Breast epithelium (tissue), 4 donors: ENCODE measurements at regions not wholly inside any gene's neighbourhood (a gene's known extent, or its start where the extent isn't known, plus 50 kb on each side); places are given as distances from the start of the nearest gene placed in this dataset.

Source experiments
- DNase-seq, 2 donors: peaks; one replicate each; pipeline ENCODE4 v3.0.0-alpha.2; 2019; ENCODE audit warnings: low spot score in 2 of 2
- H3K27ac ChIP-seq, 2 donors: fragments of 200-600 bp; sonication (generic) in 1 of 2; one replicate each; pipeline ENCODE4 v1.5.1; 2016 to 2019; ENCODE audit warnings: mild to moderate bottlenecking in 1 of 2
- H3K27me3 ChIP-seq, 2 donors: fragments of 200-600 bp; sonication (generic) in 1 of 2; one replicate each; pipeline versions ENCODE4 v1.5.1 to v1.6.0; 2017 to 2019; ENCODE audit warnings: control low read depth in 1 of 2, mild to moderate bottlenecking in 1 of 2
- H3K36me3 ChIP-seq: fragments of 200-600 bp; one replicate; pipeline ENCODE4 v1.5.1; 2019
- H3K4me1 ChIP-seq, 2 donors: fragments of 200-600 bp; sonication (generic); one replicate each; pipeline ENCODE4 v1.5.1; 2016 to 2019; ENCODE audit warnings: control low read depth in 1 of 2
- H3K4me3 ChIP-seq, 3 donors: fragments of 200-600 bp; sonication (generic); 1 replicate in 2 of 3; 2 replicates in 1 of 3; pipeline ENCODE4 v1.5.1; 2016 to 2019; ENCODE audit warnings: mild to moderate bottlenecking in 3 of 3, moderate library complexity in 2 of 3
- H3K9me3 ChIP-seq, 2 donors: fragments of 200-600 bp; sonication (generic) in 1 of 2; one replicate each; pipeline ENCODE4 v1.5.1; 2016 to 2019; ENCODE audit warnings: control low read depth in 1 of 2
- POLR2A ChIP-seq: fragments of 450-650 bp; IDR thresholded peaks from one replicate; pipeline ENCODE4 v1.6.1; 2016; ENCODE audit warnings: antibody characterized with exemption, mild to moderate bottlenecking, moderate library complexity
- POLR2AphosphoS5 ChIP-seq, 3 donors: sonication (generic); formaldehyde crosslinking; IDR thresholded peaks; one replicate each; pipeline ENCODE4 v1.6.1; 2017; ENCODE audit warnings: antibody characterized with exemption in 3 of 3
- intact Hi-C: fragments of 100-400 bp; cut with DNase I; formaldehyde crosslinking; loops from one replicate; pipeline ENCODE4 v1.15.1; 2023; ENCODE audit warnings: low total_unique reads
- TF ChIP-seq, protein P1 (sequence below), 3 donors: fragments of 450-650 bp; IDR thresholded peaks; one replicate each; pipeline ENCODE4 v1.5.1; 2016 to 2017; ENCODE audit warnings: antibody characterized with exemption in 3 of 3, mild to moderate bottlenecking in 3 of 3, moderate library complexity in 3 of 3

- Histone ChIP-seq H3K27ac (no peak overlapping the region), H3K27me3 (no peaks in the 10 kb centered on the region), H3K9me3 (peaks cover 0 to 4% of the 10 kb centered on the region in 2 donors), H3K36me3 (no peaks in the 10 kb centered on the region), H3K4me3 (no peak overlapping the region), H3K4me1 (no peaks in the 10 kb centered on the region)
- no peak for DNase-seq
- no peak for TF ChIP-seq POLR2A
- intact Hi-C loops = no loop called here
Measured at GRCh38 chr14:43184540-43184939, 1322.5 kb downstream of the FSCB start.

- Histone ChIP-seq H3K27ac (no peak overlapping the region), H3K9me3 (peaks cover 0 to 4% of the 10 kb centered on the region in 2 donors), H3K36me3 (no peaks in the 10 kb centered on the region), H3K27me3 (no peaks in the 10 kb centered on the region), H3K4me3 (no peak overlapping the region), H3K4me1 (no peaks in the 10 kb centered on the region)
- TF ChIP-seq, protein P1, sequence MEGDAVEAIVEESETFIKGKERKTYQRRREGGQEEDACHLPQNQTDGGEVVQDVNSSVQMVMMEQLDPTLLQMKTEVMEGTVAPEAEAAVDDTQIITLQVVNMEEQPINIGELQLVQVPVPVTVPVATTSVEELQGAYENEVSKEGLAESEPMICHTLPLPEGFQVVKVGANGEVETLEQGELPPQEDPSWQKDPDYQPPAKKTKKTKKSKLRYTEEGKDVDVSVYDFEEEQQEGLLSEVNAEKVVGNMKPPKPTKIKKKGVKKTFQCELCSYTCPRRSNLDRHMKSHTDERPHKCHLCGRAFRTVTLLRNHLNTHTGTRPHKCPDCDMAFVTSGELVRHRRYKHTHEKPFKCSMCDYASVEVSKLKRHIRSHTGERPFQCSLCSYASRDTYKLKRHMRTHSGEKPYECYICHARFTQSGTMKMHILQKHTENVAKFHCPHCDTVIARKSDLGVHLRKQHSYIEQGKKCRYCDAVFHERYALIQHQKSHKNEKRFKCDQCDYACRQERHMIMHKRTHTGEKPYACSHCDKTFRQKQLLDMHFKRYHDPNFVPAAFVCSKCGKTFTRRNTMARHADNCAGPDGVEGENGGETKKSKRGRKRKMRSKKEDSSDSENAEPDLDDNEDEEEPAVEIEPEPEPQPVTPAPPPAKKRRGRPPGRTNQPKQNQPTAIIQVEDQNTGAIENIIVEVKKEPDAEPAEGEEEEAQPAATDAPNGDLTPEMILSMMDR (IDR thresholded peaks at IDR 0.05) = no peak
- no peak for TF ChIP-seq POLR2AphosphoS5 (IDR thresholded peaks at IDR 0.05)
- no peak for TF ChIP-seq POLR2A
- intact Hi-C loops = no loop called here
- DNase-seq = no peak
Measured at GRCh38 chr14:43183916-43184315, 1323.2 kb downstream of the FSCB start.

DNA sequence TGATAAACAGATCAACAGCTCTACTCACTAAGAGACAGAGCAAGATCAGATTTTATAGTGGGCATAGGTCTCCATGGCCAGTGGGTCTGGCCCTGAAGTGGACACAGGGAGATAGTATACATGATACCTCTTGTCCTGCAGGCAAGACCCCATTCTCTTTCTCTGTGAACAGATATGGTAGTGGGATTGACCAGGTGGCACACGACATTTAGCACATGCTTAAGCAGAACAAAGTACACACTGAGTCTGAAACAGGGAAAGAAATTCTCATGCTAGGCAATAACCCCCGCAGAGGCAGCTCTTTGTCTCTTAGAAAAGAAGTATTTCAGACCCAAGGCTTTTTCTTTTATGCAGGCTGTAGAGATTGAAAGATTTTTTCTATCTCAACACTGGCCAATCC, 1331.2 kb downstream of the FSCB start:
- TF ChIP-seq, protein P1 (IDR thresholded peaks at IDR 0.05) = no peak
- TF ChIP-seq POLR2A (no peak), POLR2AphosphoS5 (IDR thresholded peaks at IDR 0.05) (no peak)
- intact Hi-C loops = no loop called here
- no peaks in the 10 kb centered on the region for H3K9me3 ChIP-seq
- H3K27ac ChIP-seq = no peak overlapping the region
- no peak overlapping the region for H3K4me3 ChIP-seq
- H3K36me3 ChIP-seq = no peaks in the 10 kb centered on the region
- H3K27me3 ChIP-seq = no peaks in the 10 kb centered on the region
- H3K4me1 ChIP-seq = no peaks in the 10 kb centered on the region
- no peak for DNase-seq

GRCh38 chr14:43172899-43173548, 1334.1 kb downstream of the FSCB start:
- no peaks in the 10 kb centered on the region for H3K9me3 ChIP-seq
- no peak overlapping the region for H3K4me3 ChIP-seq
- no peak overlapping the region for H3K27ac ChIP-seq
- no peak for TF ChIP-seq POLR2AphosphoS5 (IDR thresholded peaks at IDR 0.05)
- no peak for TF ChIP-seq POLR2A
- TF ChIP-seq, protein P1 (IDR thresholded peaks at IDR 0.05) = no peak
- H3K36me3 ChIP-seq = no peaks in the 10 kb centered on the region
- no peak for DNase-seq
- H3K27me3 ChIP-seq = no peaks in the 10 kb centered on the region
- no peaks in the 10 kb centered on the region for H3K4me1 ChIP-seq
- intact Hi-C loops = no loop called here

DNA sequence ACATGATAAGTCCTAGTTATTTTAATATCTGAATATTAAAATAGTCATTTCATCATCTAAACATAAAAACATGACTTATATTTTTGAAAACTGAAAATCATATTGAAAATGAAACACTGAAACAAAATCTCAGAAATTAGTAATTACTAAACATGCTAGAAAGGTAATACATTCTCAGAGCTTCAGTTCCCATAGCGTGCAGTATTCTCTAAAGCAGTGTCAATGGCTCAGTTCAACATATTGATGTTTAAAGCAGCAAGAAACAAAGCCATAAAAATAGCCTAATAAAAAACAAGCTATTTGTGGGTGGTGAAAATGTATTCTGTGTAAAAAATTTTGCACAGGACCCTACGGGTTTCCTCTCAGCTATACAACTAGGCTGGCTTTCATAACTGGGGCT, 1337.4 kb downstream of the FSCB start:
- no peak overlapping the region for H3K27ac ChIP-seq
- no peak overlapping the region for H3K4me3 ChIP-seq
- intact Hi-C loops = loop anchor here (5.0 kb wide), 1 partner anchor 1698 kb away; no protein-coding TSS in a partner anchor
- H3K4me1 ChIP-seq = no peaks in the 10 kb centered on the region
- TF ChIP-seq POLR2AphosphoS5 (IDR thresholded peaks at IDR 0.05) = no peak
- TF ChIP-seq, protein P1 (IDR thresholded peaks at IDR 0.05) = no peak
- no peaks in the 10 kb centered on the region for H3K36me3 ChIP-seq
- DNase-seq = no peak
- no peaks in the 10 kb centered on the region for H3K27me3 ChIP-seq
- no peaks in the 10 kb centered on the region for H3K9me3 ChIP-seq
